ENCODE measurements at regions not wholly inside any gene's neighbourhood (a gene's known extent, or its start where the extent isn't known, plus 50 kb on each side); places are given as distances from the start of the nearest gene placed in this dataset.

GRCh38 chr3:16658004-16658924, 53.0 kb upstream of the DAZL start:
- no peaks in the 10 kb centered on the region for H3K36me3 ChIP-seq (ENCODE audit: control insufficient read depth, insufficient read depth, low read length)
- H3K4me1 ChIP-seq (ENCODE audit: control insufficient read depth, insufficient read depth, low read length), result no peaks in the 10 kb centered on the region
- no peaks in the 10 kb centered on the region for H3K9me3 ChIP-seq (ENCODE audit: control insufficient read depth, insufficient read depth, low read length)
- no peak overlapping the region for H3K27ac ChIP-seq (ENCODE audit: low read depth, low read length)
- no peaks in the 10 kb centered on the region for H3K27me3 ChIP-seq (ENCODE audit: control insufficient read depth, insufficient read depth, low read length)
- no CpG with 5 or more reads among the region's 8 CpGs for WGBS (ENCODE audit: insufficient coverage)
- H3K4me3 ChIP-seq (ENCODE audit: low read depth, low read length), result no peak overlapping the region
- peak in 3 of 6 donors; percentile 20 to 82 (median 62) for DNase-seq (ENCODE audit: low read depth in 4 of 6, low spot score in 6 of 6)

- H3K36me3 ChIP-seq (ENCODE audit: control insufficient read depth, insufficient read depth, low read length), result no peaks in the 10 kb centered on the region
- 92% methylated on average over 2 of the region's 3 CpGs for WGBS (ENCODE audit: insufficient coverage)
- H3K4me1 ChIP-seq (ENCODE audit: control insufficient read depth, insufficient read depth, low read length), result no peaks in the 10 kb centered on the region
- no peak overlapping the region for H3K4me3 ChIP-seq (ENCODE audit: low read depth, low read length)
- H3K9me3 ChIP-seq (ENCODE audit: control insufficient read depth, insufficient read depth, low read length), result no peaks in the 10 kb centered on the region
- no peak for DNase-seq (ENCODE audit: low read depth in 4 of 6, low spot score in 6 of 6)
- no peak overlapping the region for H3K27ac ChIP-seq (ENCODE audit: low read depth, low read length)
- H3K27me3 ChIP-seq (ENCODE audit: control insufficient read depth, insufficient read depth, low read length), result no peaks in the 10 kb centered on the region
These were observed 53.9 kb upstream of the DAZL start for GRCh38 chr3:16658925-16659793.

DNA sequence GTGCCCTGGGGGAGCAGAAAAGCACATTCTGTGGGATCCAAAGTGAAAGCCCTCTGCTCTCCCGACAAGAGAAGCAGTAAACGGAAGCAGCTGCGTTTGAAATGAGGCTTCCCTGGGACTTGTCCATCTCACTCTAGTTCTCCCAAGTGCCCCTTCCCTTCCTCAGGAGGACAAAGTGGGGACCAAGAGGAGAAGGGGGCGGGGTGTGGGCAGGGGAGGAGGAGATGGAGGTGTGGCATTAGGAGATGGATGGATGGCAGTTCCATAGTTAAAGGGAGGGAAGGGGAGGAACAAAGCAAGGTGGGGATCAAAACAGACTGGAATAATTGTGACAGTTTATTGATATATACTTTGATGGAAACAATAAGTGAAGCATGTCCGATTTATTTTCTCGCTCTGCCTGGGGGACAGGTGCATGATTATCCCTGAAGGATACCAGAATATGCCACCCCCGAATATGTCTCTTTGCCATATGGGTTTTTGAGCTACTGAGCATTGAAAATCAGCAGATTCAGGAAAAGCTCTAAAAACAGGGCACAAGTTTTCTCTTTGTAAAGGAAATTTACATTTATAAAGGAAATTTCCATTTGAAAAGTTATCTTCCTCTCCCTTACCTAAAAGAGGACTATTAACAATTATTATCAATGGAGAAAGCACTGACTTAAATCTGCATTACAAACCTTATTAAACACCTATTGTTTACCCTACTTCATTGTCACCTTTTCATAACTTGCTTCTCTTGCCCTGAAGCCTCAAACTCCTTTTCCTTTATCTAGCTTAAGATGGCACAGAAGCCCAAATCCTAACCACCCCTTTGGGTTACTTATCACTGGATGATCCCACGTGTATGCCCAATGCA, 58.9 kb upstream of the DAZL start:
- WGBS (ENCODE audit: insufficient coverage), result 40% methylated on average over 1 of the region's 8 CpGs
- no peaks in the 10 kb centered on the region for H3K36me3 ChIP-seq (ENCODE audit: control insufficient read depth, insufficient read depth, low read length)
- no peaks in the 10 kb centered on the region for H3K9me3 ChIP-seq (ENCODE audit: control insufficient read depth, insufficient read depth, low read length)
- H3K4me3 ChIP-seq (ENCODE audit: low read depth, low read length), result no peak overlapping the region
- DNase-seq (ENCODE audit: low read depth in 4 of 6, low spot score in 6 of 6), result peak in 1 of 6 donors; percentile 14
- no peaks in the 10 kb centered on the region for H3K27me3 ChIP-seq (ENCODE audit: control insufficient read depth, insufficient read depth, low read length)
- H3K27ac ChIP-seq (ENCODE audit: low read depth, low read length), result no peak overlapping the region
- H3K4me1 ChIP-seq (ENCODE audit: control insufficient read depth, insufficient read depth, low read length), result no peaks in the 10 kb centered on the region

GRCh38 chr3:16665282-16665741, 60.1 kb upstream of the DAZL start:
- no peaks in the 10 kb centered on the region for H3K27me3 ChIP-seq (ENCODE audit: control insufficient read depth, insufficient read depth, low read length)
- no peaks in the 10 kb centered on the region for H3K36me3 ChIP-seq (ENCODE audit: control insufficient read depth, insufficient read depth, low read length)
- H3K4me1 ChIP-seq (ENCODE audit: control insufficient read depth, insufficient read depth, low read length), result no peaks in the 10 kb centered on the region
- 29% methylated on average over 1 of the region's 6 CpGs for WGBS (ENCODE audit: insufficient coverage)
- no peak overlapping the region for H3K4me3 ChIP-seq (ENCODE audit: low read depth, low read length)
- no peak for DNase-seq (ENCODE audit: low read depth in 4 of 6, low spot score in 6 of 6)
- no peaks in the 10 kb centered on the region for H3K9me3 ChIP-seq (ENCODE audit: control insufficient read depth, insufficient read depth, low read length)
- no peak overlapping the region for H3K27ac ChIP-seq (ENCODE audit: low read depth, low read length)

GRCh38 chr3:16666206-16666605, 61.0 kb upstream of the DAZL start:
- no peaks in the 10 kb centered on the region for H3K36me3 ChIP-seq (ENCODE audit: control insufficient read depth, insufficient read depth, low read length)
- no peak for DNase-seq (ENCODE audit: low read depth in 4 of 6, low spot score in 6 of 6)
- H3K4me1 ChIP-seq (ENCODE audit: control insufficient read depth, insufficient read depth, low read length), result no peaks in the 10 kb centered on the region
- no peak overlapping the region for H3K4me3 ChIP-seq (ENCODE audit: low read depth, low read length)
- WGBS (ENCODE audit: insufficient coverage), result 100% methylated on average over 1 of the region's 2 CpGs
- H3K27ac ChIP-seq (ENCODE audit: low read depth, low read length), result no peak overlapping the region
- no peaks in the 10 kb centered on the region for H3K27me3 ChIP-seq (ENCODE audit: control insufficient read depth, insufficient read depth, low read length)
- H3K9me3 ChIP-seq (ENCODE audit: control insufficient read depth, insufficient read depth, low read length), result no peaks in the 10 kb centered on the region

DNA sequence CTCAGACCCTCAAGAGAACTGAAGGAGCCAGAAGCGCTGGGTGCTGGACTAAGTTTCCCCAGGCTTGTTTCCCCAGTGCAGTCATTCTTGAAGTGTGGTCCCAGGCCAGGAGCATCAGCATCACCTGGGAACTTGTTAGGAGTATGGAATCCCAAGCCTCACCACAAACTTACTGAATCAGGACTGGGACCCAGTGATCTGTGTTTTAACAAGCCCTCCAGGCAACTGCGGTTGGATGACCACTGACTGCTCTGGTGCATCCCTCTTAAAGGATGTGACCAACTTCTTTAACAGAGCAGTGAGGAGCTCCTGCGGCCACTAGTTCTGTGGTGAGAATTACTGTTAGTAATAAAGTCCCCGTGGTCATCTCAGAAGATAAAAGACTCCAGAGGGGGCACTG, 62.4 kb upstream of the DAZL start:
- Histone ChIP-seq H3K9me3 (ENCODE audit: control insufficient read depth, insufficient read depth, low read length) (no peaks in the 10 kb centered on the region), H3K4me1 (ENCODE audit: control insufficient read depth, insufficient read depth, low read length) (no peaks in the 10 kb centered on the region), H3K4me3 (ENCODE audit: low read depth, low read length) (no peak overlapping the region), H3K27me3 (ENCODE audit: control insufficient read depth, insufficient read depth, low read length) (no peaks in the 10 kb centered on the region), H3K27ac (ENCODE audit: low read depth, low read length) (no peak overlapping the region), H3K36me3 (ENCODE audit: control insufficient read depth, insufficient read depth, low read length) (no peaks in the 10 kb centered on the region)
- 57% methylated on average over 4 of the region's 4 CpGs for WGBS (ENCODE audit: insufficient coverage)
- no peak for DNase-seq (ENCODE audit: low read depth in 4 of 6, low spot score in 6 of 6)

GRCh38 chr3:16668776-16669545, 63.7 kb upstream of the DAZL start:
- DNase-seq (ENCODE audit: low read depth in 4 of 6, low spot score in 6 of 6), result peak in 3 of 6 donors; percentile 9 to 48 (median 27)
- H3K36me3 ChIP-seq (ENCODE audit: control insufficient read depth, insufficient read depth, low read length), result no peaks in the 10 kb centered on the region

DNA sequence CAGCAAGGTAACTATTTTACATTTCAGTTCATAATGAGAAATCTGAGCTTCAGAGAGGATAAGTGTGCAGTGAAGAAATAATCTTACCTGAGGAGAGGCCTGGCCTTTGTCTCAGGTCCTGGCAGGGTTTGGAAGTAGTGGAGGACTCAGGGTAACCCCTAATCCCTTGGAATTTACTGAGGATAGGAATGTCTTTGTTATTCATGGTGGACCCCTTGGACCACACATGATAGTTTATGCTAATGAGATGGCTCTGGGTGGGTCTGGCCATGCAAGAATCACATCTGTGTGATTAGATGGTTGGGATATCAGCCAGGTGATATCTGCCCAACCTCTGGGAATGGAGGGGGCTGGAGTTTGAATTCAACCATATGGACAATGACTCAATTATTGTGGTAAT, 65.0 kb upstream of the DAZL start:
- no peak for DNase-seq (ENCODE audit: low read depth in 4 of 6, low spot score in 6 of 6)
- no peak overlapping the region for H3K4me3 ChIP-seq (ENCODE audit: low read depth, low read length)
- H3K4me1 ChIP-seq (ENCODE audit: control insufficient read depth, insufficient read depth, low read length), result no peaks in the 10 kb centered on the region
- no peaks in the 10 kb centered on the region for H3K9me3 ChIP-seq (ENCODE audit: control insufficient read depth, insufficient read depth, low read length)
- no peaks in the 10 kb centered on the region for H3K27me3 ChIP-seq (ENCODE audit: control insufficient read depth, insufficient read depth, low read length)
- no peak overlapping the region for H3K27ac ChIP-seq (ENCODE audit: low read depth, low read length)
- no peaks in the 10 kb centered on the region for H3K36me3 ChIP-seq (ENCODE audit: control insufficient read depth, insufficient read depth, low read length)

More at GRCh38 chr3:16668776-16669545, 63.7 kb upstream of the DAZL start:
- no peaks in the 10 kb centered on the region for H3K27me3 ChIP-seq (ENCODE audit: control insufficient read depth, insufficient read depth, low read length)
- no peaks in the 10 kb centered on the region for H3K9me3 ChIP-seq (ENCODE audit: control insufficient read depth, insufficient read depth, low read length)
- H3K4me3 ChIP-seq (ENCODE audit: low read depth, low read length), result no peak overlapping the region
- no peaks in the 10 kb centered on the region for H3K4me1 ChIP-seq (ENCODE audit: control insufficient read depth, insufficient read depth, low read length)
- WGBS (ENCODE audit: insufficient coverage), result 70% methylated on average over 2 of the region's 5 CpGs
- no peak overlapping the region for H3K27ac ChIP-seq (ENCODE audit: low read depth, low read length)
